CD4-positive, alpha-beta T cell (primary cell): ENCODE measurements at regions not wholly inside any gene's neighbourhood (a gene's known extent, or its start where the extent isn't known, plus 50 kb on each side); places are given as distances from the start of the nearest gene placed in this dataset.

Experiments
- ATAC-seq: fragments of 200-7000 bp; cut with Tn5 transposase; one replicate; pipeline ENCODE4 v1.10.0; 2022; ENCODE audit warnings: mild to moderate bottlenecking; ENCODE audit not compliant: poor library complexity
- CTCF ChIA-PET: fragments of 350-600 bp; sonication (Branson Sonifier 250); formaldehyde crosslinking; loops from one replicate; lab custom pipeline; 2021; ENCODE audit warnings: antibody characterized with exemption, inconsistent platforms; lab: Charles Lee
- POLR2A ChIA-PET: fragments of 350-600 bp; sonication (Branson Sonifier 250); formaldehyde crosslinking; loops from one replicate; lab custom pipeline; 2021; ENCODE audit warnings: antibody characterized with exemption, inconsistent platforms; lab: Charles Lee
- DNase-seq, 14 experiments: peaks; one replicate each; pipeline ENCODE4 v3.0.0-alpha.2; 2013 to 2020; ENCODE audit warnings: mixed read lengths in 2 of 14
- H3K27ac ChIP-seq, 2 donors: one replicate each; pipeline versions ENCODE4 v1.5.1 to v1.7.0; 2013; ENCODE audit warnings: low read length in 2 of 2, low read depth in 1 of 2, mild to moderate bottlenecking in 1 of 2
- H3K27me3 ChIP-seq, 2 experiments: 1 replicate in 1 of 2; 2 replicates in 1 of 2; pipeline versions ENCODE4 v1.6.1 to v1.7.0; 2013; ENCODE audit warnings: low read length in 2 of 2, control low read depth in 1 of 2, mild to moderate bottlenecking in 1 of 2, moderate library complexity in 1 of 2; ENCODE audit not compliant: insufficient read depth in 2 of 2, control insufficient read depth in 1 of 2
- H3K36me3 ChIP-seq: one replicate; pipeline ENCODE4 v1.6.1; 2013; ENCODE audit warnings: low read length, control low read depth; ENCODE audit not compliant: insufficient read depth
- H3K4me1 ChIP-seq: one replicate; pipeline ENCODE4 v1.6.1; 2013; ENCODE audit warnings: low read length, control low read depth; ENCODE audit not compliant: insufficient read depth
- H3K4me3 ChIP-seq: one replicate; pipeline ENCODE4 v1.5.1; 2013; ENCODE audit warnings: mild to moderate bottlenecking, low read length, moderate library complexity
- H3K9me3 ChIP-seq, 2 experiments: 1 replicate in 1 of 2; 2 replicates in 1 of 2; pipeline versions ENCODE4 v1.6.1 to v1.7.0; 2013; ENCODE audit warnings: low read length in 2 of 2, mild to moderate bottlenecking in 2 of 2, control low read depth in 1 of 2, moderate library complexity in 1 of 2; ENCODE audit not compliant: control insufficient read depth in 1 of 2, insufficient read depth in 1 of 2
- H3K27ac Mint-ChIP-seq: one replicate; pipeline ENCODE4 v1.8.0; 2020; ENCODE audit warnings: mixed read lengths
- H3K27me3 Mint-ChIP-seq: one replicate; pipeline ENCODE4 v1.8.0; 2021; ENCODE audit warnings: mixed read lengths
- H3K36me3 Mint-ChIP-seq: one replicate; pipeline ENCODE4 v1.8.0; 2021; ENCODE audit warnings: low read depth, mixed read lengths
- H3K4me1 Mint-ChIP-seq: one replicate; pipeline ENCODE4 v1.8.0; 2021; ENCODE audit warnings: low read depth, mixed read lengths
- H3K4me3 Mint-ChIP-seq: one replicate; pipeline ENCODE4 v1.8.0; 2020; ENCODE audit warnings: mild to moderate bottlenecking, mixed read lengths
- H3K9me3 Mint-ChIP-seq: one replicate; pipeline ENCODE4 v1.8.0; 2020; ENCODE audit warnings: mixed read lengths
- CTCF ChIP-seq: fragments of 200-600 bp; IDR thresholded peaks from one replicate; pipeline ENCODE4 v1.8.0; 2022; ENCODE audit warnings: antibody characterized with exemption, mild to moderate bottlenecking
- intact Hi-C, 2 experiments: fragments of 100-400 bp; cut with DNase I in 1 of 2; cut with micrococcal nuclease in 1 of 2; formaldehyde crosslinking; loops; one replicate each; pipeline versions ENCODE4 v1.15.1 to v1.9.0; 2023 to 2025; cut with DNase I, micrococcal nuclease

GRCh38 chr6:21911208-21911607 lies 317.7 kb downstream of the SOX4 start:
- intact Hi-C loops: loop anchor here in 1 of 2 experiments (10.0 kb wide), 1 partner anchor 234 kb away; no protein-coding TSS in a partner anchor
- Histone ChIP-seq H3K27me3 (no peaks in the 10 kb centered on the region), H3K9me3 (no peaks in the 10 kb centered on the region), H3K4me1 (no peaks in the 10 kb centered on the region), H3K4me3 (no peak overlapping the region), H3K27ac (no peak overlapping the region), H3K36me3 (no peaks in the 10 kb centered on the region)
- H3K9me3 Mint-ChIP-seq: no peaks in the 10 kb centered on the region
- peaks cover 19% of the 10 kb centered on the region for H3K4me1 Mint-ChIP-seq
- ATAC-seq (no peak), DNase-seq (no peak)
- no peak for TF ChIP-seq CTCF
- CTCF ChIA-PET: no interaction called here
- no peak overlapping the region for H3K4me3 Mint-ChIP-seq
- POLR2A ChIA-PET: no interaction called here
- no peaks in the 10 kb centered on the region for H3K27me3 Mint-ChIP-seq
- no peaks in the 10 kb centered on the region for H3K36me3 Mint-ChIP-seq
- H3K27ac Mint-ChIP-seq: no peak overlapping the region

DNA sequence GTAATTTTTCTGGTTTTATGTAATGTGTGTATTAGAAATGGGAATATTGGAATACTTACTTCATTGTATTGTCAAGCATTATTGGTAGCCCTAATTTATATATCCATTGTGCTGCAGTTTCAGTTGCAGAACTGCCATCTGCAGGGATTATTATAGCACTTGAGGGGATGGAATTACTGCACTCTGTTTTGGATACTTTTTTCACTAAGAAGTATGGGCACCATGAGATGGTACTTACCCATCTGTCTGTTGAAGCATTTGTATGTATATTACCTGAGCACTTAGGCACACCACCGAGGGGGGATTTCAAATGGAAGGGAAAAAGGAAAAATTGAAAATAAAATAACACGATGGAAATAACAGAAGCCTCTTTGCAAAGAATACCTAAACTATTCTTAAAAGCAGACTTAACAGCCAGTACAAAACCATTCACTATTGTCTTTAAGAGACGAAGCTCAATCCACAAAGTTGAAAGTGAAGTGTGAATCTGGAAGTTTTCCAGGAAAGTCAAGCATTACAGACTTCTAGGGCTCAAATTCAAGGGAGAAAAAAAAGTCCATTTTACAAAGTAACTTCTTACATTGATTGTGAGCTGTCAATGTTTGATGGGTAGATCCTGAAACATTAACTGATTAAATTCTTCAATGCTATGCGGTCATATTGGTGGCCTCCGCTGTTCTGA lies 318.7 kb downstream of the SOX4 start:
- no peaks in the 10 kb centered on the region for H3K27me3 Mint-ChIP-seq
- H3K27ac Mint-ChIP-seq: no peak overlapping the region
- ATAC-seq: no peak
- no peaks in the 10 kb centered on the region for H3K9me3 Mint-ChIP-seq
- intact Hi-C loops: loop anchor here in 1 of 2 experiments (10.0 kb wide), 1 partner anchor 233 kb away; no protein-coding TSS in a partner anchor
- no peaks in the 10 kb centered on the region for H3K36me3 ChIP-seq
- no peak overlapping the region for H3K4me3 ChIP-seq
- no peak overlapping the region for H3K4me3 Mint-ChIP-seq
- no peaks in the 10 kb centered on the region for H3K27me3 ChIP-seq
- no peaks in the 10 kb centered on the region for H3K36me3 Mint-ChIP-seq
- H3K4me1 ChIP-seq: no peaks in the 10 kb centered on the region
- H3K9me3 ChIP-seq: no peaks in the 10 kb centered on the region
- TF ChIP-seq CTCF: no peak
- ChIA-PET CTCF (no interaction called here), POLR2A (interaction anchor here (1.1 kb wide), 1 partner anchor 12 kb away, joined by 3 read pairs; no protein-coding TSS in a partner anchor)
- H3K4me1 Mint-ChIP-seq: peaks cover 25% of the 10 kb centered on the region
- DNase-seq: no peak
- H3K27ac ChIP-seq: no peak overlapping the region

DNA sequence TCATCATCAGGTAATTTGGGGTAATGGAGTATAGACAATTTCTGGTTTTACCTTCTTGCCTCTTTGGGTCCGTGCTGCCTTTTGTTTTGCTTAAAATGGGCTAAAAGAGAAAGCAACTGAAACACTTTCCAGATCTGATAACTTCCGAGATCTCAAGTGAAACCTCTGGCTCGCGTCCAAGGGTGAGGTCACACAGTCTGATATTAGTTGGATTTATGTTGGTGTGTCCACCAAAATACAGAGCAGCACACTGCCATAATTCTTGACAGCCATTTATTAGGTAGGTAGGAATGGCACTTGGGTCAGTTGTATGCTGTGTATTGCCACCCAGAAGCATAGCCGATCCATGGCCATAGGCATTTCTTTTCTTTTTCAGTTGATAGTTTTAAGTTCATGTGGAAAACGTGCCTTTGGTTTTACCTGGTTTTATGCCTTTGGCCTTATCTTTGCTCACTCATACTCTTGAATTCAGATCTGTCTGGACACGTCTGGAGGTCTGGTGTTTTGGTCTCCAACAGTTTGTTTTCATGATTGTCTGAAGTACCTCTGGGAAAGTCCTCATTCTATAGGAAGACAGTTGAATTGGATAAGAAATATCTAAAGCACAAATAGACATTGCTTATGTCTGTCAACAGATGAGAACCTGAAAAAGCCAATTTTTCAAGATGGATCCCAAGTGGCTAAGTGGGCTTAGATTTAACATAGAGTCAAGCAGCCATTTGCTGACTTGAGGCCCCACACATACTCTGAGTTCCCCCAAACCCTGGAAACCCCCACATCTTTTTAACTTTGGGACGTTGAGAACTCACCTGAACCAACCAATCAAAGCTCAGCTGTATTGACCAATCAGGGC lies 320.8 kb downstream of the SOX4 start:
- H3K4me1 Mint-ChIP-seq: peaks cover 31% of the 10 kb centered on the region
- Histone ChIP-seq H3K27ac (no peak overlapping the region), H3K36me3 (no peaks in the 10 kb centered on the region), H3K9me3 (no peaks in the 10 kb centered on the region), H3K4me3 (no peak overlapping the region), H3K4me1 (no peaks in the 10 kb centered on the region), H3K27me3 (no peaks in the 10 kb centered on the region)
- intact Hi-C loops: loop anchor here in 1 of 2 experiments (10.0 kb wide), 1 partner anchor 230 kb away; no protein-coding TSS in a partner anchor
- peak overlapping the region; percentile 83 for H3K27ac Mint-ChIP-seq
- H3K4me3 Mint-ChIP-seq: peak overlapping the region; percentile 78
- no peaks in the 10 kb centered on the region for H3K9me3 Mint-ChIP-seq
- TF ChIP-seq CTCF: no peak
- CTCF ChIA-PET: no interaction called here
- POLR2A ChIA-PET: no interaction called here
- no peaks in the 10 kb centered on the region for H3K27me3 Mint-ChIP-seq
- ATAC-seq: peak; percentile 48
- no peaks in the 10 kb centered on the region for H3K36me3 Mint-ChIP-seq
- DNase-seq: peak; percentile 2 to 62 (median 28)
